HG02610 (cell line): ENCODE measurements at regions not wholly inside any gene's neighbourhood (a gene's known extent, or its start where the extent isn't known, plus 50 kb on each side); places are given as distances from the start of the nearest gene placed in this dataset.

Source experiments
- ATAC-seq: cut with Tn5 transposase; IDR thresholded peaks from one replicate; pipeline ENCODE4 v1.9.1; 2021; ENCODE audit warnings: mild to moderate bottlenecking, moderate library complexity; ENCODE audit not compliant: unreplicated experiment

- ATAC-seq: no peak
Observed at GRCh38 chr3:150220799-150221198, 187.3 kb upstream of the TSC22D2 start.

GRCh38 chr3:150220041-150220440 is 188.1 kb upstream of the TSC22D2 start:
- no peak for ATAC-seq

- no peak for ATAC-seq
Observed at GRCh38 chr3:150218841-150219240, 189.3 kb upstream of the TSC22D2 start.

- ATAC-seq: no peak
Observed at GRCh38 chr3:150218236-150218635, 189.9 kb upstream of the TSC22D2 start.

- no peak for ATAC-seq
Observed at GRCh38 chr3:150217691-150218090, 190.4 kb upstream of the TSC22D2 start.

GRCh38 chr3:150216866-150217600 is 191.1 kb upstream of the TSC22D2 start:
- ATAC-seq: no peak

- ATAC-seq: no peak
Observed at GRCh38 chr3:150216041-150216811, 191.9 kb upstream of the TSC22D2 start.

GRCh38 chr3:150215616-150216015 is 192.5 kb upstream of the TSC22D2 start:
- ATAC-seq: no peak

GRCh38 chr3:150213577-150213976 is 194.5 kb upstream of the TSC22D2 start:
- ATAC-seq: no peak

GRCh38 chr3:150210461-150211110 is 197.5 kb upstream of the TSC22D2 start:
- ATAC-seq: no peak

- ATAC-seq: no peak
Observed at GRCh38 chr3:150203273-150203672, 204.8 kb upstream of the TSC22D2 start.

GRCh38 chr3:150202711-150203110 is 205.4 kb upstream of the TSC22D2 start:
- ATAC-seq: no peak

GRCh38 chr3:150194957-150195356 is 213.1 kb upstream of the TSC22D2 start:
- ATAC-seq: no peak

GRCh38 chr3:150194513-150194912 is 213.6 kb upstream of the TSC22D2 start:
- ATAC-seq: no peak

- no peak for ATAC-seq
Observed at GRCh38 chr3:150184426-150185071, 213.9 kb upstream of the PFN2 start.

- ATAC-seq: peak; percentile 85
Observed at GRCh38 chr3:150183678-150184425, 213.2 kb upstream of the PFN2 start.

- no peak for ATAC-seq
Observed at GRCh38 chr3:150180334-150180733, 209.6 kb upstream of the PFN2 start.

- ATAC-seq: no peak
Observed at GRCh38 chr3:150179330-150179729, 208.6 kb upstream of the PFN2 start.

- ATAC-seq: no peak
Observed at GRCh38 chr3:150177673-150178381, 207.1 kb upstream of the PFN2 start.

GRCh38 chr3:150174179-150174578 is 203.5 kb upstream of the PFN2 start:
- no peak for ATAC-seq
